ENCODE measurements at regions not wholly inside any gene's neighbourhood (a gene's known extent, or its start where the extent isn't known, plus 50 kb on each side); places are given as distances from the start of the nearest gene placed in this dataset.

GRCh38 chr11:104443387-104443786 lies 279.4 kb upstream of the PDGFD start:
- TF ChIP-seq GATA3 (IDR thresholded peaks at IDR 0.05; ENCODE audit: low read depth, low read length) (no peak), GATA2 (IDR thresholded peaks at IDR 0.05; ENCODE audit: low read depth, low read length) (no peak)
